Activated CD4-positive, alpha-beta T cell treated with anti-CD3 and anti-CD28 coated beads, Interleukin-2, amount 10 ng/mL, durations not matched to agents 7 days and 5 days (primary cell): ENCODE measurements at regions not wholly inside any gene's neighbourhood (a gene's known extent, or its start where the extent isn't known, plus 50 kb on each side); places are given as distances from the start of the nearest gene placed in this dataset.
"Not testable (repeated sequence)": the region's sequence is repeated elsewhere in the genome, so short reads cannot be mapped to it uniquely, and the experiment has no call there.

Experiments used
- CTCF ChIA-PET: fragments of 350-600 bp; sonication (Branson Sonifier 250); formaldehyde crosslinking; loops from one replicate; lab custom pipeline; 2021; ENCODE audit warnings: antibody characterized with exemption; lab: Charles Lee
- POLR2A ChIA-PET: fragments of 350-600 bp; sonication (Branson Sonifier 250); formaldehyde crosslinking; loops from one replicate; lab custom pipeline; 2021; ENCODE audit warnings: antibody characterized with exemption; lab: Charles Lee
- DNase-seq: peaks from one replicate; pipeline ENCODE4 v3.0.0-alpha.2; 2020
- H3K27ac Mint-ChIP-seq: one replicate; pipeline ENCODE4 v1.8.0; 2021; ENCODE audit warnings: mild to moderate bottlenecking, moderate library complexity, mixed read lengths
- H3K27me3 Mint-ChIP-seq: one replicate; pipeline ENCODE4 v1.8.0; 2021; ENCODE audit warnings: mixed read lengths
- H3K36me3 Mint-ChIP-seq: one replicate; pipeline ENCODE4 v1.8.0; 2021; ENCODE audit warnings: low read depth, mixed read lengths
- H3K4me1 Mint-ChIP-seq: one replicate; pipeline ENCODE4 v1.8.0; 2021; ENCODE audit warnings: mixed read lengths
- H3K4me3 Mint-ChIP-seq: one replicate; pipeline ENCODE4 v1.8.0; 2021; ENCODE audit warnings: mild to moderate bottlenecking, moderate library complexity, mixed read lengths
- H3K9me3 Mint-ChIP-seq: one replicate; pipeline ENCODE4 v1.8.0; 2021; ENCODE audit warnings: mixed read lengths

DNA sequence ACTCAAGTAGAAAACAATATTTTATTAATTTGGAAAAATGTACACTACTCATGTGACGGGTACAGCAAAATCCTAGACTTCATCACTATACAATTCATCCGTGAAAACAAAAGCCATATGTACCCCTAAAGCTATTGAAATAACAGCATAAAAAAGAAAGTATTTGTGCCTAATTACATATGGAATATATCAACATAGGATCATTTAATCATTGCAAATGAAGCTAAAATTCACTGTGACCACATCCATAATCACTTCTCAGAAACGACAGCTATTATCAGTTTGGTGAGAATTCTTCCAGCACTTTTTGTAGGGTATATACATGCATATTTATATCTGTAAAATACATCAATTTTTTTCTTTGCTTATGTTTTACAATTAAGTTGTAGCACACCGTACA lies 128.0 kb downstream of the ARL4A start:
- no peak for DNase-seq
- CTCF ChIA-PET: no interaction called here

DNA sequence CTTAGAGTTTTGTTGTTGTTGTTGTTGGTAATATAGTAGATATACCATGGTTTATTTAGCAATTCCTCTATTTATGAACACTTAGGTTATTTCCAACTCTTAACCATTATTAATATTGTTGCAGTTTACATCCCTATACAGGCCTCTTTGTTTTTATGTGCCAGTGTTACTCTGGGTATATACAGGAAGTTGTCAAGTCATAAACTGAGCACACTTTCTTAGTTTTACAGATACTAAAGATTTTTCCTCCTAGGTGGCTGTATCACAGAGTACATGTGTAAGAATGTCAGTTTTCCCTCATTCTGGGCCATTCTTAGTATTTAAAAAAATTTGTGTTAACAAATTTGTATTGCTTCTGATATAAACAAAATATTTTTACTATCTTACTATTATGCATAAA lies 128.4 kb downstream of the ARL4A start:
- no peak overlapping the region for H3K27ac Mint-ChIP-seq
- H3K9me3 Mint-ChIP-seq: no peaks in the 10 kb centered on the region
- no peaks in the 10 kb centered on the region for H3K4me1 Mint-ChIP-seq
- H3K27me3 Mint-ChIP-seq: peaks cover 2% of the 10 kb centered on the region
- ChIA-PET CTCF (no interaction called here), POLR2A (no interaction called here)
- no peak overlapping the region for H3K4me3 Mint-ChIP-seq
- H3K36me3 Mint-ChIP-seq: no peaks in the 10 kb centered on the region
- DNase-seq: no peak

More for the DNA sequence above, 128.0 kb downstream of the ARL4A start:
- Mint-ChIP-seq H3K27me3 (peaks cover 2% of the 10 kb centered on the region), H3K9me3 (no peaks in the 10 kb centered on the region), H3K4me3 (no peak overlapping the region), H3K4me1 (no peaks in the 10 kb centered on the region), H3K36me3 (no peaks in the 10 kb centered on the region), H3K27ac (no peak overlapping the region)
- POLR2A ChIA-PET: no interaction called here

DNA sequence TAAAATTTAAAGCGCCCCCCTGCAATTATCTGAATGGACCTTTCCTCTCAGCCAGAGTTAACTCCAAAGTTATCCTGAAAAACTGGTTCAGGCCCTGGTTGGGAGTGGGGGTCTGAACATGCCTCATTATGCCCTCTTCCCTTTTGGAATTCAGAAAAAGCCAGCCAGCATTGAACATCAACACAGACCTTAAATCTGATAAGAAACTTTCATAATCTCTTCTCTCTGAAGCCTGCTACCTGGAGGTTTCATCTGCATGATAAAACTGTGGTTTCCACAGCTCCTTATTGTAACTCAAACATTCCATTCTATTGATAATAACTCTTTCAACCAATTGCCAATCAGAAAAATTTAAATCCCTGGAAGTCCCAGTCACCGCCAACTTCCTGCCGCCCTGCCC lies 133.3 kb downstream of the ARL4A start:
- Mint-ChIP-seq H3K36me3 (no peaks in the 10 kb centered on the region), H3K9me3 (no peaks in the 10 kb centered on the region), H3K27me3 (peaks cover 2% of the 10 kb centered on the region), H3K27ac (no peak overlapping the region), H3K4me1 (no peaks in the 10 kb centered on the region), H3K4me3 (no peak overlapping the region)
- ChIA-PET CTCF (no interaction called here), POLR2A (no interaction called here)
- DNase-seq: no peak

DNA sequence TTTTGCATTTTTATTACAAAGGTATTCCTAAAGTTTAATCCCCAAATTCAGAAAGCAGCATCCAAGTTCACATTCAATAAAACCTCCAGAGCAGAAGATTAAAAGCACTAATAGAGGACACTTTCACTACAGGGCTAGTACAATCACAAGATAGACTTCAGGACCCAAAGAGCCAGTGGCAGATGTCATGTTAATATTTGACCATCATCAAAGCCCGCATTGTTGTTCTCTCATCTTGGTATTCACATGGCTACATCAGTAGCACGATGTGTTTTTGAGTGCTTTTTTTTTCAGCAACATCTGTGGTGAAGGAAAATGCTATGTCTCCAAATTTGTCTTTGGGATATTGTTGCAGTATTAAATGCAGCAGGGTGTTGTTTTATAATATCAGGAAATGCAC lies 134.3 kb downstream of the ARL4A start:
- H3K27me3 Mint-ChIP-seq: peaks cover 2% of the 10 kb centered on the region
- H3K36me3 Mint-ChIP-seq: no peaks in the 10 kb centered on the region
- H3K27ac Mint-ChIP-seq: no peak overlapping the region
- no peak for DNase-seq
- no peaks in the 10 kb centered on the region for H3K9me3 Mint-ChIP-seq
- ChIA-PET POLR2A (no interaction called here), CTCF (no interaction called here)
- H3K4me1 Mint-ChIP-seq: no peaks in the 10 kb centered on the region
- H3K4me3 Mint-ChIP-seq: no peak overlapping the region

DNA sequence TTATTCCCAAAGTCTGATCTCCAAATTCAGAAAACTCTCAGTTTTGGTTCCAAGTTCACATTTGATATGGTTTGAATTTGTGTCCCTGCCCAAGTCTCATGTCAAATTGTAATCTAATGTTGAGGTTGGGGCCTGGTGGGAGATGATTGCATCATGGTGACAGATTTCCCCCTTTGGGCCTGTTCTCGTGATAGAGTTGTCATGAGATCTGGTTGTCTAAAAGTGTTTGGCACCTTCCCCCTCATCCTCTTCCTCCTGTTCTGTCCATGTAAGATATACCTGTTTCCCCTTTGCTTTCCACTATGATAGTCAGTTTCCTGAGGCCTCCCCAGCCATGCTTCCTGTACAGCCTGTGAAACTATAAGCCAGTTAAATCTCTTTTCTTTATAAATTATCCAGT lies 138.6 kb downstream of the ARL4A start:
- DNase-seq: no peak
- Mint-ChIP-seq H3K27ac (no peak overlapping the region), H3K9me3 (no peaks in the 10 kb centered on the region), H3K4me3 (no peak overlapping the region), H3K27me3 (no peaks in the 10 kb centered on the region), H3K36me3 (no peaks in the 10 kb centered on the region), H3K4me1 (no peaks in the 10 kb centered on the region)
- ChIA-PET CTCF (no interaction called here), POLR2A (no interaction called here)

DNA sequence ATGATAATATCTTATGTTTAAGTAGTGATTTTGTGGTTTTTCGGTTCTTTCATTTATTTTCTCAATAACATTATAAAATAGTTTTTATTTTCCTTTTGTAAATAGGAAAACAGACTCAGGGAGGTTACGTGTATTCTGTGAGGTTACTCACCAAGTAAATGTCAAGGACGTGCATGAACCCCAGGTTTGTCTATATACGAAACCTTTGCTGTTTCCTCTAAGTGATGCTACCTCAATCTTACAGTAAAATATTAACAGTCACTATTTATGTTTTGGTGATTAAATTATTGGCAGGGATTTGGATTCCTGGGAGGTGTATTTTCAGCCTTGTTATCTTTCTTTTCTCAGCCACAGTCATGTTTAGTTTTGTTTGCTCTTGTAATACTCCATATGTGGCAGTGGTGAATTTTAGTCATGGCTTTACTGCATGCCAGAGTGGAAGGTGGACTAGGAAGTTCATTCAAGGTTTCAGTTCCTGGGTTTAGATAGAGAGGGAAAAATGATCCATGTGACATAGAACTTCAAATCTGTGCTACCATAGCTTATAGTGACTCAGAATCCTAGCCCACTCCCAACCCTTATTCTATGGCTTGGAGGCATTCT lies 139.9 kb downstream of the ARL4A start:
- ChIA-PET POLR2A (no interaction called here), CTCF (no interaction called here)
- Mint-ChIP-seq H3K27me3 (no peaks in the 10 kb centered on the region), H3K4me3 (no peak overlapping the region), H3K4me1 (no peaks in the 10 kb centered on the region), H3K9me3 (no peaks in the 10 kb centered on the region), H3K36me3 (no peaks in the 10 kb centered on the region), H3K27ac (no peak overlapping the region)
- no peak for DNase-seq

DNA sequence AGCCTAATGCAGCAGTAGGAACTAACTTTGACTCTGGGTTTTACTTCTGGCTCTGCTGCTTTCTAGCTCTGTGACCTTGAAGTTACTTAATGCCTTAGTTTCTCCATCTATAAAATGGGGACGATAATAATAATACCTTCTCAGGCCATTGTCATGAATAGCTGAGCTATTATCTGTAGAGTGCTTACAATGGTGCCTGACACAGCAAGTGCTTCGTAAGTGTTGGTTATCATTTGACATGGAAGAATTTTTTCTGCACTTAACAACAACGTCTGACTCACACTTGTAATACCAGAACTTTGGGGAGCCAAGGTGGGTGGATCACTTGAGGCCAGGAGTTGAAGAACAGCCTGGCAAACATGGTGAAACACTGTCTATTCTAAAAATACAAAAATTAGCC lies 140.5 kb downstream of the ARL4A start:
- Mint-ChIP-seq H3K4me3 (no peak overlapping the region), H3K36me3 (no peaks in the 10 kb centered on the region), H3K27me3 (no peaks in the 10 kb centered on the region), H3K4me1 (no peaks in the 10 kb centered on the region), H3K27ac (no peak overlapping the region), H3K9me3 (no peaks in the 10 kb centered on the region)
- DNase-seq: no peak
- POLR2A ChIA-PET: no interaction called here
- CTCF ChIA-PET: no interaction called here

DNA sequence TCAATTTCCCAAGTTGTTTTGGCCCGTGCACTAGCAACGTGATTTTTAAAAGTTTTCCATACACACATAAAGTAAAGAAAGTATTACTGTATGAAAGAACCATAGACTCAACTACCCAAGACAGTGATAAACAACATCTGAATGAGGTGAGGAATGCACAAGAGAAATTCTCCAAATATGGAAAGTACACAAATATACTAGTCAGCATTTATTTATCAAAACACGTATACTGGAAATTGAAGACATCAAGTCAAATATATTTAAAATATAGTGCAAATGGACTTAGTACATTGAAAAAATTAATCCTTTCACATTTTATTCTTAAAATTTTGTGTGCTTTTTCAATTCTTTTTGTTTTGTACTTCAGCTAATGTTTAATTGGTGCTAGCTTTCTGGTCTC lies 143.6 kb downstream of the ARL4A start:
- no peak overlapping the region for H3K27ac Mint-ChIP-seq
- no peak overlapping the region for H3K4me3 Mint-ChIP-seq
- H3K4me1 Mint-ChIP-seq: no peaks in the 10 kb centered on the region
- no peaks in the 10 kb centered on the region for H3K36me3 Mint-ChIP-seq
- H3K27me3 Mint-ChIP-seq: no peaks in the 10 kb centered on the region
- POLR2A ChIA-PET: no interaction called here
- CTCF ChIA-PET: no interaction called here
- H3K9me3 Mint-ChIP-seq: peaks cover 11% of the 10 kb centered on the region
- no peak for DNase-seq

DNA sequence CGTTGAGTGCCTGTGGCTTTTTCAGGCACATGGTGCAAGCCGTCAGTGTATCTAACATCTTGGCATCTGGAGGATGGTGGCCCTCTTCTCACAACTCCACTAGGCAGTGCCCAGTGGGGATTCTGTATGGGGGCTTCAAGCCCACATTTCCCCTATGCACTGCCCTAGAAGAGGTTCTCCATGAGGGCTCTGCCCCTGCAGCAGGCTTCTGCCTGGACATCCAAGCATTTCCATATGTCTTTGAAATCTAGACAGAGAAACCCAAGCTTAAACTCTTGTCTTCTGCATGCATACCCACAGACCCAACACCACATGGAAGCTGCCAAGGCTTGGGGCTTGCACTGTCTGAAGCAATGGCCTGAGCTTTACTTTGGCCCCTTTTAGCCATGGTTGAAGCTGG lies 146.4 kb downstream of the ARL4A start:
- Mint-ChIP-seq H3K27me3 (no peaks in the 10 kb centered on the region), H3K27ac (no peak overlapping the region), H3K36me3 (no peaks in the 10 kb centered on the region), H3K4me3 (no peak overlapping the region), H3K4me1 (no peaks in the 10 kb centered on the region), H3K9me3 (peaks cover 11% of the 10 kb centered on the region)
- ChIA-PET CTCF (no interaction called here), POLR2A (no interaction called here)
- DNase-seq: no peak

DNA sequence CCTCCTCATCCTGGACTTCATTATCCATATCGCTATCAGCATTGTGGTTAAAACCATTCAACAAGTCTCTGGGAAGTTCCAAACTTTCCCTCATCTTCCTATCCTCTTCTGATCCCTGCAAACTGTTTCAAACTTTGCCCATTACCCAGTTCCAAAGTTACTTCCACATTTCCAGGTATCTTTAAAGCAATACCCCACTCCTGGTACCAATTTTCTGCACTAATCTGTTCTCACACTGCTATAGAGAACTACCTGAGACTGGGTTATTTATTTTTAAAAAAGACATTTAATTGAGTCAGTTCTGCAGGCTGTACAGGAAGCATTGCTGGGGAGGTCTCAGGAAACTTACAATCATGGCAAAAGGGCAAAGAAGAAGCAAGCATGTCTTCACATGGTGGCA lies 147.3 kb downstream of the ARL4A start:
- DNase-seq: no peak
- Mint-ChIP-seq H3K27me3 (no peaks in the 10 kb centered on the region), H3K4me3 (no peak overlapping the region), H3K4me1 (no peaks in the 10 kb centered on the region), H3K36me3 (no peaks in the 10 kb centered on the region), H3K27ac (no peak overlapping the region), H3K9me3 (peaks cover 11% of the 10 kb centered on the region)
- CTCF ChIA-PET: no interaction called here
- POLR2A ChIA-PET: no interaction called here

DNA sequence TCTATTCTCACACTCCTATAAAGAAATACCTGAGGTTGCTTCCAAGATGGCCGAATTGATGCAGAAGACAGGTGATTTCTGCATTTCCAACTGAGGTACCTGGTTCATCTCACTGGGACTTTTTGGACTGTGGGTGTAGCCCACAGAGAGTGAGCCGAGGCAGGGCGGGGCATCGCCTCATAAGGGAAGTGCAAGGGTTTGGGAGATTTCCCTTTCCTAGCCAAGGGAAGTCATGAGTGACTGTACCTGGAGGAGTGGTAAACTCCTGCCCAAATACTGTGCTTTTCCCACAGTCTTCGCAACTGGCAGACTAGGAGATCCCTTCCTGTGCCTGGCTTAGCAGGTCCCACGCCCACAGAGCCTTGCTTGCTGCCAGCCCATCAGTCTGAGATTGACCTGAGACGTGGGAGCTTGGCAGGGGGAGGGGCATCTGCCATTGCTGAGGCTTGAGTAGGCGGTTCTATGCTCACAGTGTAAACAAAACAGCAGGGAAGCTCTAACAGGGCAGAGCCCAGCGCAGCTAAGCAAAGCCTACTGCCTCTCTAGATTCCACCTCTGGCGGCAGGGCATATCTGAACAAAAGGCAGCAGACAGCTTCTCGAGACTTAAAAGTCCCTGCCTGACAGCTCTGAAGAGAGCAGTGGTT lies 152.2 kb downstream of the ARL4A start:
- no peaks in the 10 kb centered on the region for H3K4me1 Mint-ChIP-seq
- no peak for DNase-seq
- no peak overlapping the region for H3K4me3 Mint-ChIP-seq
- CTCF ChIA-PET: no interaction called here
- H3K9me3 Mint-ChIP-seq: peaks cover 9% of the 10 kb centered on the region
- POLR2A ChIA-PET: no interaction called here
- H3K36me3 Mint-ChIP-seq: no peaks in the 10 kb centered on the region
- no peak overlapping the region for H3K27ac Mint-ChIP-seq
- no peaks in the 10 kb centered on the region for H3K27me3 Mint-ChIP-seq

DNA sequence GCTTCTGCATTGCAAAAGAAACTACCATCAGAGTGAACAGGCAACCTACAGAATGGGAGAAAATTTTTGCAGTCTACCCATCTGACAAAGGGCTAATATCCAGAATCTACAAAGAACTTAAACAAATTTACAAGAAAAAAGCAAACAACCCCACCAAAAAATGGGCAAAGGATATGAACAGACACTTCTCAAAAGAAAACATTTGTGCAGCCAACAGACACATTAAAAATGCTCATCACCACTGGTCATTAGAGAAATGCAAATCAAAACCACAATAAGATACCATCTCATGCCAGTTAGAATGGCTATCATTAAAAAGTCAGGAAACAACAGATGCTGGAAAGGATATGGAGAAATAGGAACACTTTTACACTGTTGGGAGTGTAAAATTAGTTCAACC lies 157.3 kb downstream of the ARL4A start:
- H3K27me3 Mint-ChIP-seq, H3K36me3 Mint-ChIP-seq, CTCF ChIA-PET, DNase-seq, H3K27ac Mint-ChIP-seq, H3K9me3 Mint-ChIP-seq, H3K4me3 Mint-ChIP-seq, H3K4me1 Mint-ChIP-seq, POLR2A ChIA-PET: not testable (repeated sequence)

DNA sequence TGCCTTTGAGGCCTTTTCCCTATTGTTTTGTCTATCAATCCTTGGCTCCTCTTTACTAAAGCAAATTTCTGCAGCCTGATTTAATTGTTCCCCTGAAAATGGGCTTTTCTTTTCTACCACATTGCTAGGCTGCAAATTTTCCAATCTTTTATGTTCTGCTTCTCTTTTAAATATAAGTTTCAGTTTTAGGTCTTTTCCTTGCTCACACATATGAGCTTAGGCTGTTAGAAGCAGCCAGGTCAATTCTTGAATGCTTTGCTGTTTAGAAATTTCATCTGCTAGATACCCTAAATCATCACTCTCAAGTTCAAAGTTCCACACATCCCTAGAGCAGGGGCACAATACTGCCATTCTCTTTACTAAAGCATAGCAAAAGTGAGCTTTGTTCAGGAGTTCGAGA lies 159.6 kb downstream of the ARL4A start:
- Mint-ChIP-seq H3K36me3 (no peaks in the 10 kb centered on the region), H3K27me3 (no peaks in the 10 kb centered on the region), H3K9me3 (peaks cover 5% of the 10 kb centered on the region), H3K4me3 (no peak overlapping the region), H3K4me1 (no peaks in the 10 kb centered on the region), H3K27ac (no peak overlapping the region)
- CTCF ChIA-PET: no interaction called here
- POLR2A ChIA-PET: no interaction called here
- DNase-seq: no peak

DNA sequence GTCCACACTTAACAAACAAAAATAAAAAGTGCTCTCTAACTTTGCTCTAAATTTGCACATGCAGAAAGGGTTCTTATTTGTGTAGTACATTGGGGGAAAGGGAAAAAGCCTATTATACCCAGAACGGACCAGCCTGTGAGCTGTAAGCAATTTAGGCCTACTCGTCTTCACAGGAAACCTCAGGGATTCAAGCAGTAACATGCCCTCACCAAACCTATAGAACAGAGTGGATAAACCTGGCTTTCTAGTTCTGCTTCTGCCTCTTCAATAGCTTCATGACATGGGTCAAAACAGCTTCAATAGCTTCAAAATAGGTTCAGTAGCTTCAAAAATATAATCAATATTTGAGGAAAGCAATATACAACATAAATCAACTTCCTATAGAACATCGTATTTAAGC lies 163.7 kb downstream of the ARL4A start:
- no peaks in the 10 kb centered on the region for H3K4me1 Mint-ChIP-seq
- CTCF ChIA-PET: interaction anchor here (0.8 kb wide), 1 partner anchor 165 kb away, joined by 3 read pairs; no protein-coding TSS in a partner anchor
- POLR2A ChIA-PET: no interaction called here

More for the DNA sequence above, 163.7 kb downstream of the ARL4A start:
- no peak overlapping the region for H3K27ac Mint-ChIP-seq
- no peaks in the 10 kb centered on the region for H3K36me3 Mint-ChIP-seq
- DNase-seq: no peak
- no peak overlapping the region for H3K4me3 Mint-ChIP-seq
- no peaks in the 10 kb centered on the region for H3K9me3 Mint-ChIP-seq
- H3K27me3 Mint-ChIP-seq: no peaks in the 10 kb centered on the region
